ENCODE measurements at regions not wholly inside any gene's neighbourhood (a gene's known extent, or its start where the extent isn't known, plus 50 kb on each side); places are given as distances from the start of the nearest gene placed in this dataset.

DNA sequence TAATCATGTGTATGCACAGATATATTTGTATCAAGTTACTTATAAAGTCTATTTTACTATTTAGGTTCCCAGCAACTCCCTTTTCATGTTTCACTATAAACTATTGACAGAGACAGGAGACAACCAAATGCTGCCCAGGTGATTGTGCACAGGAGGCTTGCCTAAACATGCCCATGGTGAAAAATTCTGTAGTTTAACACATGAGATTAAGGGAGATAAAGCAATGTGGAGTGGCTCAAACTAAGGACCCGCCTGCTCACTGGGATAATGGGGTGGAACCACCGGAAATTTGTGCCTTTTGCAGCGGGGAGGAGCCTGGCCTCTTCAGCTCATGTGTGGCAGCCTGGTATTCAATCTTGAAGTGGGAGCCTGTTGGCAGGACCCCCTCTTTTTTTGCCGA, 459.5 kb upstream of the CNTN5 start:
- Histone ChIP-seq H3K27ac (no peak overlapping the region), H3K4me3 (no peak overlapping the region), H3K36me3 (no peaks in the 10 kb centered on the region), H3K27me3 (no peaks in the 10 kb centered on the region), H3K9me3 (no peaks in the 10 kb centered on the region), H3K4me1 (no peaks in the 10 kb centered on the region)
- TF ChIP-seq POLR2A (IDR thresholded peaks at IDR 0.05), result no peak
- TF ChIP-seq, protein P1, sequence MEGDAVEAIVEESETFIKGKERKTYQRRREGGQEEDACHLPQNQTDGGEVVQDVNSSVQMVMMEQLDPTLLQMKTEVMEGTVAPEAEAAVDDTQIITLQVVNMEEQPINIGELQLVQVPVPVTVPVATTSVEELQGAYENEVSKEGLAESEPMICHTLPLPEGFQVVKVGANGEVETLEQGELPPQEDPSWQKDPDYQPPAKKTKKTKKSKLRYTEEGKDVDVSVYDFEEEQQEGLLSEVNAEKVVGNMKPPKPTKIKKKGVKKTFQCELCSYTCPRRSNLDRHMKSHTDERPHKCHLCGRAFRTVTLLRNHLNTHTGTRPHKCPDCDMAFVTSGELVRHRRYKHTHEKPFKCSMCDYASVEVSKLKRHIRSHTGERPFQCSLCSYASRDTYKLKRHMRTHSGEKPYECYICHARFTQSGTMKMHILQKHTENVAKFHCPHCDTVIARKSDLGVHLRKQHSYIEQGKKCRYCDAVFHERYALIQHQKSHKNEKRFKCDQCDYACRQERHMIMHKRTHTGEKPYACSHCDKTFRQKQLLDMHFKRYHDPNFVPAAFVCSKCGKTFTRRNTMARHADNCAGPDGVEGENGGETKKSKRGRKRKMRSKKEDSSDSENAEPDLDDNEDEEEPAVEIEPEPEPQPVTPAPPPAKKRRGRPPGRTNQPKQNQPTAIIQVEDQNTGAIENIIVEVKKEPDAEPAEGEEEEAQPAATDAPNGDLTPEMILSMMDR (IDR thresholded peaks at IDR 0.05), result no peak
- no peak for TF ChIP-seq POLR2AphosphoS5 (IDR thresholded peaks at IDR 0.05)
- TF ChIP-seq EP300 (IDR thresholded peaks at IDR 0.05), result no peak
- WGBS, 2 donors, result 76 to 84% methylated on average over 4 of the region's 4 CpGs
- intact Hi-C loops (cut with DNase I), result no loop called here
- no peak for DNase-seq

DNA sequence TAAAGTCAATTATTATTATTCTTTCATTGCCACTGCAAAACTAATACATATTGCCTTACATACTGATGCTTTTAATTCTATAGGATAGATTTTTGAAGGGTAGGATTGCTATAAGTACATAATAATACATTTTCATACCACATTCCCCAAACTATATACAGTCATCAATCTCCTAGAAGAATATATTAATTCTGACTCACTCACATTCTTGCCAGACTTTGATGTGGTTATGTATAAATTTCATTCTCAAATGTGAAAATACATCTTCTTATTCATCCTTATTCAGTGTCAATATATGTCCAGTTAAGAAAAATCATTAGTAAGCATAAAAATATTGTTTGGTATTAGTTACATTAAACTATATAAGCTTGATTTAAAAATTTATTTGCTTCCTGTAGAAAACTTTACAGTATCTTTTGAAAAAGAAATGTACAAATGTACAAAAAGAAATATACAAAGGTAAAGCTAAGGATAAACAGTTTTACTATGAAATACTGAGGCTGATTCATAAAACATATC, 458.8 kb upstream of the CNTN5 start:
- intact Hi-C loops (cut with DNase I), result no loop called here
- Histone ChIP-seq H3K4me3 (no peak overlapping the region), H3K27ac (no peak overlapping the region), H3K27me3 (no peaks in the 10 kb centered on the region), H3K9me3 (no peaks in the 10 kb centered on the region), H3K36me3 (no peaks in the 10 kb centered on the region), H3K4me1 (no peaks in the 10 kb centered on the region)
- TF ChIP-seq POLR2A (IDR thresholded peaks at IDR 0.05) (no peak), EP300 (IDR thresholded peaks at IDR 0.05) (no peak), POLR2AphosphoS5 (IDR thresholded peaks at IDR 0.05) (no peak)
- TF ChIP-seq, protein P1 (IDR thresholded peaks at IDR 0.05), result no peak
- no peak for DNase-seq

DNA sequence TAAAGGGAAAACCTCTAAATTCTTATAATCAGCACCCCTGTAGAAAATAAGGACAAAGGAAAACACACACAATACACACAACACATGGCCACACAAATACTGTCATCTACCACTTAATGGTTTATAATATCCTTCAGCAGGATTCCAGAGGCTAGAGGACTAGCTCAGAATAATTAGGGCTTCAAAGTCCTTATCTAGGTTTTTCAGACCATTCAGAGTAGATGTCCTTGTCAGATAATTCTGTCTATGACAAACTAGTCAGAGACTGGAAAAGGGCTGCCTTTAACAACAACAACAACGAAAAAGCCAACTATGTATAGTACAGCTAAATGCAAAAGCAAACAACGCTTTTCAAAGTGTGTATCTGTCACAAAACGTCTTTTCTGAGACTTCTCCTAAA, 456.5 kb upstream of the CNTN5 start:
- H3K36me3 ChIP-seq, result no peaks in the 10 kb centered on the region
- H3K27me3 ChIP-seq, result no peaks in the 10 kb centered on the region
- intact Hi-C loops (cut with DNase I), result no loop called here
- no peak overlapping the region for H3K4me3 ChIP-seq
- H3K9me3 ChIP-seq, result no peaks in the 10 kb centered on the region
- no peak overlapping the region for H3K27ac ChIP-seq
- DNase-seq, result no peak
- WGBS, 2 donors, result 52 to 67% methylated on average over 3 of the region's 3 CpGs
- no peaks in the 10 kb centered on the region for H3K4me1 ChIP-seq
- TF ChIP-seq, protein P1 (IDR thresholded peaks at IDR 0.05), result no peak
- TF ChIP-seq EP300 (IDR thresholded peaks at IDR 0.05) (no peak), POLR2AphosphoS5 (IDR thresholded peaks at IDR 0.05) (no peak), POLR2A (IDR thresholded peaks at IDR 0.05) (no peak)

DNA sequence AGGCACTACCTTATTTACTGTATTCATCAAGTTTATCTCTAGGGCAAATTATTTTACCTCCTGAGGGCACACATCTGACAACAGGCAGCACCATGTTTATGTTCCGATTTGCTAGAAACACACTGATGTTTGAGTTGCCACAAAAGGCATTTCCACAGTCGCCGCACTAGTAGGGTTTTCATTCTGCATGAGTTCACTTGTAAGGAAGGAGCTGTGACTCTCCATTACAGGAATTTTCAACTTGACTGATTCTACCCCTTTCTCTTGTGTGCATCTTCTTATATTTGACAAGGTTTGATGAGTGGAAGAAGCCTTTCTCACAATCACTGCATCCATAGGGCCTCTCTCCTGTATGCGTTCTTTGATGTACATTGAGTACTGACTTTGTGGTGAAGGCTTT, 455.9 kb upstream of the CNTN5 start:
- no peaks in the 10 kb centered on the region for H3K36me3 ChIP-seq

More for the DNA sequence above, 455.9 kb upstream of the CNTN5 start:
- no peak overlapping the region for H3K4me3 ChIP-seq
- TF ChIP-seq, protein P1 (IDR thresholded peaks at IDR 0.05), result no peak
- TF ChIP-seq EP300 (IDR thresholded peaks at IDR 0.05) (no peak), POLR2AphosphoS5 (IDR thresholded peaks at IDR 0.05) (no peak), POLR2A (IDR thresholded peaks at IDR 0.05) (no peak)
- H3K27me3 ChIP-seq, result no peaks in the 10 kb centered on the region
- H3K9me3 ChIP-seq, result no peaks in the 10 kb centered on the region
- H3K4me1 ChIP-seq, result no peaks in the 10 kb centered on the region
- WGBS, 2 donors, result 91 to 92% methylated on average over 4 of the region's 4 CpGs
- no peak overlapping the region for H3K27ac ChIP-seq
- no peak for DNase-seq
- intact Hi-C loops (cut with DNase I), result no loop called here

Data from sigmoid colon (tissue), 6 donors.